HG02885 (cell line): ENCODE measurements at regions not wholly inside any gene's neighbourhood (a gene's known extent, or its start where the extent isn't known, plus 50 kb on each side); places are given as distances from the start of the nearest gene placed in this dataset.
"Not testable (repeated sequence)": the region's sequence is repeated elsewhere in the genome, so short reads cannot be mapped to it uniquely, and the experiment has no call there.

Experiments
- ATAC-seq: cut with Tn5 transposase; IDR thresholded peaks from one replicate; pipeline ENCODE4 v1.9.1; 2021; ENCODE audit warnings: mild to moderate bottlenecking; ENCODE audit not compliant: unreplicated experiment, poor library complexity

- ATAC-seq = no peak
Measured at GRCh38 chr10:130930821-130931220, 380.7 kb downstream of the TCERG1L start.

- ATAC-seq = no peak
Measured at GRCh38 chr10:130931256-130931655, 380.3 kb downstream of the TCERG1L start.

GRCh38 chr10:130932326-130933007, 379.1 kb downstream of the TCERG1L start:
- no peak for ATAC-seq

GRCh38 chr10:130933008-130933390, 378.5 kb downstream of the TCERG1L start:
- no peak for ATAC-seq

- no peak for ATAC-seq
Measured at GRCh38 chr10:130934293-130935127, 377.0 kb downstream of the TCERG1L start.

GRCh38 chr10:130935128-130935439, 376.4 kb downstream of the TCERG1L start:
- no peak for ATAC-seq

- no peak for ATAC-seq
Measured at GRCh38 chr10:130935897-130936550, 375.5 kb downstream of the TCERG1L start.

- no peak for ATAC-seq
Measured at GRCh38 chr10:130936851-130937250, 374.7 kb downstream of the TCERG1L start.

GRCh38 chr10:130938051-130938450, 373.5 kb downstream of the TCERG1L start:
- no peak for ATAC-seq

GRCh38 chr10:130938891-130939290, 372.6 kb downstream of the TCERG1L start:
- not testable (repeated sequence) for ATAC-seq

GRCh38 chr10:130941886-130942285, 369.6 kb downstream of the TCERG1L start:
- no peak for ATAC-seq

GRCh38 chr10:130952086-130952485, 359.4 kb downstream of the TCERG1L start:
- ATAC-seq = no peak

- no peak for ATAC-seq
Measured at GRCh38 chr10:130954326-130954905, 357.1 kb downstream of the TCERG1L start.

- ATAC-seq = no peak
Measured at GRCh38 chr10:130956251-130956650, 355.3 kb downstream of the TCERG1L start.

GRCh38 chr10:130957423-130957822, 354.1 kb downstream of the TCERG1L start:
- ATAC-seq = no peak

- no peak for ATAC-seq
Measured at GRCh38 chr10:130958003-130958402, 353.5 kb downstream of the TCERG1L start.

GRCh38 chr10:130958981-130959751, 352.4 kb downstream of the TCERG1L start:
- ATAC-seq = no peak

- ATAC-seq = no peak
Measured at GRCh38 chr10:130959752-130960195, 351.7 kb downstream of the TCERG1L start.

GRCh38 chr10:130960531-130960930, 351.0 kb downstream of the TCERG1L start:
- ATAC-seq = no peak
